ENCODE measurements at regions not wholly inside any gene's neighbourhood (a gene's known extent, or its start where the extent isn't known, plus 50 kb on each side); places are given as distances from the start of the nearest gene placed in this dataset.

GRCh38 chr2:56590611-56591010 lies 406.8 kb downstream of the CCDC85A start:
- Histone ChIP-seq H3K79me2 (ENCODE audit: control insufficient read depth in 1 of 2, insufficient read depth in 2 of 2, low read length in 2 of 2) (no peaks in the 10 kb centered on the region), H3K4ac (replicated peaks; ENCODE audit: insufficient read length, low read depth, low read length) (no peak overlapping the region), H4K20me1 (replicated peaks in 1 of 2; ENCODE audit: control insufficient read depth in 1 of 2, insufficient read depth in 2 of 2, low read length in 2 of 2) (no peaks in the 10 kb centered on the region), H3K4me3 (ENCODE audit: extremely low read depth in 1 of 4, insufficient read depth in 2 of 4, low read depth in 3 of 4, low read length in 4 of 4) (no peak overlapping the region), H4K91ac (replicated peaks; ENCODE audit: insufficient read length, low read length) (no peak overlapping the region), H2BK120ac (replicated peaks; ENCODE audit: low read depth, low read length) (no peak overlapping the region), H3K56ac (replicated peaks; ENCODE audit: insufficient read length, low read depth, low read length) (no peak overlapping the region), H3K14ac (ENCODE audit: insufficient read length) (no peak overlapping the region), H2BK5ac (ENCODE audit: low read depth, low read length) (no peak overlapping the region), H3K9ac (replicated peaks in 1 of 4; ENCODE audit: extremely low read depth in 1 of 4, low read depth in 3 of 4, low read length in 3 of 4) (no peak overlapping the region), H3K36me3 (ENCODE audit: control insufficient read depth in 2 of 4, insufficient read depth in 4 of 4, low read length in 3 of 4) (no peaks in the 10 kb centered on the region), H2BK15ac (ENCODE audit: low read length) (no peak overlapping the region), H3K23me2 (ENCODE audit: low read depth, low read length) (no peaks in the 10 kb centered on the region), H3K18ac (ENCODE audit: extremely low read depth, low read length) (no peak overlapping the region), H2AFZ (ENCODE audit: low read length) (no peak overlapping the region), H3K4me1 (replicated peaks in 1 of 4; ENCODE audit: control insufficient read depth in 3 of 4, insufficient read depth in 4 of 4, low read length in 3 of 4) (peaks cover 0 to 3% (median 0%) of the 10 kb centered on the region in 4 experiments; a peak in 1 of 7 replicates), H3K9me3 (ENCODE audit: insufficient read depth in 2 of 2, low read depth in 1 of 2, low read length in 1 of 2) (no peaks in the 10 kb centered on the region), H2BK20ac (ENCODE audit: low read length) (no peak overlapping the region), H3K27me3 (replicated peaks in 1 of 4; ENCODE audit: control insufficient read depth in 3 of 4, extremely low read depth in 1 of 4, insufficient read depth in 3 of 4, low read length in 3 of 4) (no peaks in the 10 kb centered on the region), H3K4me2 (ENCODE audit: insufficient read depth in 1 of 2, low read depth in 2 of 2, low read length in 2 of 2) (no peak overlapping the region), H4K8ac (ENCODE audit: extremely low read depth, insufficient read depth, low read length) (no peak overlapping the region), H2BK12ac (ENCODE audit: low read depth, low read length) (no peak overlapping the region), H3K23ac (ENCODE audit: insufficient read length) (no peak overlapping the region), H3K27ac (ENCODE audit: low read depth, low read length) (no peak overlapping the region), H4K5ac (ENCODE audit: insufficient read length, low read depth, low read length) (no peak overlapping the region), H2AK5ac (ENCODE audit: low read depth, low read length) (no peak overlapping the region), H3K79me1 (ENCODE audit: low read depth, low read length) (no peaks in the 10 kb centered on the region)
- ChIA-PET POLR2A (ENCODE audit: partially characterized antibody) (no interaction called here), CTCF (ENCODE audit: partially characterized antibody) (no interaction called here)
- 90% methylated on average over 3 of the region's 3 CpGs; no CpG with 5 or more reads in 1 of the 2 experiments for WGBS, 2 experiments (ENCODE audit: extremely low coverage in 1 of 2, insufficient coverage in 1 of 2, insufficient read length in 1 of 2, insufficient replicate concordance in 2 of 2, low coverage in 1 of 2, low lambda C conversion rate in 2 of 2, missing lambda C conversion rate in 1 of 2)
- FAIRE-seq (no peak), DNase-seq (ENCODE audit: low read depth in 1 of 2, low spot score in 2 of 2) (no peak)
- TF ChIP-seq GABPA (IDR thresholded peaks at IDR 0.05; ENCODE audit: borderline replicate concordance, insufficient read depth, low read length) (no peak), SAP30 (IDR thresholded peaks at IDR 0.05; ENCODE audit: insufficient read depth, insufficient replicate concordance, low read length) (no peak), NRF1 (IDR thresholded peaks at IDR 0.05; ENCODE audit: low read depth, low read length) (no peak), NANOG (IDR thresholded peaks at IDR 0.05; ENCODE audit: insufficient read depth, low read depth, low read length, poor library complexity, severe bottlenecking) (no peak), CTBP2 (IDR thresholded peaks at IDR 0.05; ENCODE audit: borderline replicate concordance, insufficient read depth, insufficient read length, low read length) (no peak)

All from H1 (cell line).